ENCODE measurements at regions not wholly inside any gene's neighbourhood (a gene's known extent, or its start where the extent isn't known, plus 50 kb on each side); places are given as distances from the start of the nearest gene placed in this dataset.
"Not testable (repeated sequence)": the region's sequence is repeated elsewhere in the genome, so short reads cannot be mapped to it uniquely, and the experiment has no call there.

- no peak for DNase-seq
Measured at GRCh38 chr4:153079857-153080391, 124.3 kb upstream of the TRIM2 start.

GRCh38 chr4:153081006-153081580, 123.2 kb upstream of the TRIM2 start:
- no peak for DNase-seq

DNA sequence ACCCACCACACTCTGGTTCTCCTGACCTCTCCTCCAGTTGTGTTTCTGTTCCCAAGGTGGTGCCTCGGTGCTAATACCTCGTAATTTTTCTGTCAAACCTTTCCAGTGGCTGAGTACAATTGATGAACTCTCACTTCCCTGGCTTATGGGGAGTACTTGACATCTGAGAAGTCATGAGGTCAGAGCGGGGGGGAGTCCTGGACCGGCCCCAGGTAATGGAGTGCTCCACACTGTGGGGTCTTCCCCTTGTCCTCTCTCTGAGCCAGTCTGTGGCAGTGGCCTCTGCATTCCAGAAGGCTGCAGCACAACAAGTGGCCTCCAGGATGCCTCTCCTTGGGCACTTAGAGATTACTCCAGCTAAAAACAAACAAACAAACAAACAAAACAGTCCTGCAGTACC, 122.5 kb upstream of the TRIM2 start:
- DNase-seq, result no peak

GRCh38 chr4:153082322-153083301, 121.6 kb upstream of the TRIM2 start:
- no peak for DNase-seq

GRCh38 chr4:153083447-153083947, 120.7 kb upstream of the TRIM2 start:
- DNase-seq, result peak; percentile 71

- no peak for DNase-seq
Measured at GRCh38 chr4:153084224-153084979, 119.8 kb upstream of the TRIM2 start.

DNA sequence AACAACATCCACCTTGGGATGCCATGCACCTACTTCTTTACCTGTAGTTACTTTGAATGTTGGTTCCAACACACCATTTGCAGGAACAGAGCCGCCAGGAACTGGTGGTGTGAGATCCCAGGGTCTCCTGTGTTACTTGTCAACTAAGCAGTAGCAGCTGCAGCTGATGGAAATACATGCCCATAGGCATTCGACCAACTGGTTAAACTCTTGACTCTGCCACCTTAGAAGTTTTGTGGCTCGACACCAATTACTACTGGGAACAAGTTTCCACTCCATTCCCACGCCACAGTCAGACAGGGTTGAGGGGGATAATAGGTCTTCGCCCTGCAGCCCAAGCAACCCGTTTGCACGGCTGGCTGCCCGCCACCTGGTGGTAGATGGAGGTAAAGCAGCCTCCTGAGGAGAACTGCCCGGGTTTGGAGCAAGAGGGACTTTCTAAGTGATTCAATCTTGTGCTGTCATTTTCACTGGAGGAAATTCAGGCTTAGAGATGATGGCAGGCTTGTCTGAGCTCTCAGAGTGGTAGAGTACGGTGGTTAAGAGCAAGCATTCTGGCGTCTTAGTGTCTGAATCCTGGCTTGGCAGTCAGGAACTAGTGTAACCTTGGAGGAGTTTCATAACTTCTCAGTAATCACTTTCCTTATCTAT, 119.1 kb upstream of the TRIM2 start:
- DNase-seq, result peak; percentile 56

- DNase-seq, result no peak
Measured at GRCh38 chr4:153087671-153088194, 116.5 kb upstream of the TRIM2 start.

DNA sequence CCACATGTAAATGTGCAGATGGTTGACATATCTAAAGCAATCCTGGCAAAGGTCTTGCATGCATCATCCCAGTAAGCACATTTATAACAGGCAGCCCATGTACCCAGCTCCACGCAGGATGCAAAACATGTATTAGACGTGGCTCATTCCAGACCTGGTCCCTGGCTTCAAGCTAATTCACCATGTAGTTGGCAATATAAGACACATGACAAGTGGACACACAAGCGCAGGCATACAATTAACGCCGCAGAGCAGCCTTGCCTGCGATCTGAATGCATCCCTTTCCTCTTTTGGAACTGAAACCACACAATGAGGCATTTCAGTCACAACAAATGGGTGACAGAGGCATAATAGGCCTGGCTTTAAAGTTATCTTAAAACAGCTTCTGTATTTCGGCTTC, 114.5 kb upstream of the TRIM2 start:
- no peak for DNase-seq

DNA sequence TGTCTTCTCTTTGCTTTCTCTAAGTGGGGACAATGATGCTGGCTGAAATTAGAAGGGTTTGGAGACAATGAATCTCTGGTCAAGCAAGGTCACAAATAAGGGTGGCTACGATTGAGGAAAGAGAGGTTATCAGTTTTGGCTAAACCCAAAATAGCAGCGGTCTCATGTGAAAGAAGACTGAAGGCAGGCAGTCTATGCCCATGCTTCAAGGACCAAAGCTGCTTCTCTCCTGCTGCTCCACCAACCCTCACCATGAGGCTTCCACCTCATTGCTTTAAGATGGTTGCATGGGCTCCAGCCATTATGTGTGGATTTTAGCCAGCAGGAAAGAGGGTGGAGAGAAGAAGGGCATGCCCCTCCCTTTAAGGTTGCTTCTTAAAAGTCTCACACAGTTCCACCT, 114.1 kb upstream of the TRIM2 start:
- DNase-seq, result no peak

DNA sequence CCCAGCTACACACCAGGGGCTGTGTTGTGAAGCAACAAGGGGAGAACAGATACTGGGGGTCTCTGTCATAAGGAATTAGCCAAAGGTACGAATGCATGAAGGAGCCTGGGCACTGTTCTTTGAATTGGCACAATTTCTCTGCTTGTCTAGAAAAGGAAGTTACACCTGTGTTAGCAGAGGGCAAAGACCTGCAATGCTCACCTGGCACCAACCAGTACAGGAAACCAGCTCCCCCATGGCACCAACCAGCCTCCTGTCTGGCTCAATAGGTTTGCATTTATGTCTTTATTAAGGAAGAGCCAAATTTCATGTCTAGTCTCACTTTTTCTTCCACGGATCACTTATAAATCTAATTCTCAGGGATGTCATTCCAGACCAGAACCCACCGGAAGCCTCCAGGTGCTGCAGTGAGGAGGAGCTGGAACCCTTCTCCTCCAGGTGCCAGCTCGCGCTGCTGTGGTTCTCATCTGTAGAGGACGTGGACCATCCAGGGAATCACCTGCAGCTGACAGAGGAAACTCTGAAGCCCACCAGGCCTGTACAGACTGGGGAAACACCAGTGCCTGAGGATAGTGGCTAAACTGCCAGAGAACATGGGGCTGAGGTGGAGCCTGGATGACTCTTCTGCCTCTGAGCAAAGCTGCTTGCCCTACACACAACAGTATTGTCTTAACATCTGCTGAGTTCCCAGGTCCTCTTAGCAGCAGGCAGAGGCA, 113.4 kb upstream of the TRIM2 start:
- no peak for DNase-seq

- no peak for DNase-seq
Measured at GRCh38 chr4:153093396-153093795, 110.8 kb upstream of the TRIM2 start.

GRCh38 chr4:153093802-153094201, 110.4 kb upstream of the TRIM2 start:
- DNase-seq, result no peak

GRCh38 chr4:153094435-153094834, 109.8 kb upstream of the TRIM2 start:
- no peak for DNase-seq

GRCh38 chr4:153095448-153096204, 108.6 kb upstream of the TRIM2 start:
- no peak for DNase-seq

GRCh38 chr4:153096344-153096743, 107.9 kb upstream of the TRIM2 start:
- no peak for DNase-seq

GRCh38 chr4:153098427-153098826, 105.8 kb upstream of the TRIM2 start:
- no peak for DNase-seq

GRCh38 chr4:153099391-153100140, 104.7 kb upstream of the TRIM2 start:
- no peak for DNase-seq

DNA sequence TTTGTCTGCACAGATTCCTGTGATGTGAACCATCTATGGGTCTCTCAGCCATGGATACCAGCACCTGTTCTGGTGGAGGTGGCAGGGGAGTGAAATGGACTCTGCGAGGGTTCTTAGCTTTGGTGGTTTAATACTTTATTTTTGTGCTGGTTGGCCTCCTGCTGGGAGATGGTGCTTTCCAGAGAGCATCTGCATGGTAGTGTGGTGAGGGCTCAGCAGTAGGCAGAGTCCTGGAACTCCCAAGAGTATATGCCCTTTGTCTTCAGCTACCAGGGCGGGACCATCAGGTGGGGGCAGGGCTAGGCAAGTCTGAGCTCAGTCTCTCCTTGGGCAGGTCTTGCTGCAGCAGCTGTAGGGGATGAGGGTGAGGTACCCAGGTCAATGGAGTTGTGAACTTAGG, 97.5 kb upstream of the TRIM2 start:
- not testable (repeated sequence) for DNase-seq

DNA sequence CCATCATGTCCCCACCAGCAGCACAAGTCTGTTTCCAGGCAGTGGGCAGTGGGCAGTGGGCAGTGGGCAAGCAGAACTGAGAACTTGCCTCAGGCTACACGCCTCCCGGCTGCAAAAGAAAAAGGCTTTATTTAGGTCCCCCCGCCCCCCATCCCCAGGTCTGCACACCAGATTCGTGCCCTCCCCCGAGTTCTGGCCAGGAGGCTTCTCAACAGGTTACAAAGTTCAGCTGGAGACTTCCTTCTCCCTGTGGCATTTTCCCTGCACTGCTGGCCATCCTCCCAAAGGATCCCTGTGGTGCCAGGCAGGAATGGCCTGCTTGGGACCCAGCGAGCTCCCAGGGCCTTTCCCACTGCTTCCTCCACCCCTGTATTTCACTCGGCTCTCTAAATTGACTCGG, 97.0 kb upstream of the TRIM2 start:
- DNase-seq, result no peak

Data from fibroblast of skin of back (primary cell).